ENCODE measurements at regions not wholly inside any gene's neighbourhood (a gene's known extent, or its start where the extent isn't known, plus 50 kb on each side); places are given as distances from the start of the nearest gene placed in this dataset.
"Not testable (repeated sequence)": the region's sequence is repeated elsewhere in the genome, so short reads cannot be mapped to it uniquely, and the experiment has no call there.

GRCh38 chr1:29925058-29925457 is 688.7 kb downstream of the PTPRU start:
- DNase-seq, result no peak
- Histone ChIP-seq H3K36me3 (replicated peaks) (no peaks in the 10 kb centered on the region), H3K27me3 (replicated peaks) (no peaks in the 10 kb centered on the region), H3K4me3 (ENCODE audit: low read depth, low read length) (no peak overlapping the region), H3K27ac (no peak overlapping the region)
- TF ChIP-seq CTCF (IDR thresholded peaks at IDR 0.05; ENCODE audit: low read depth, low read length, missing control alignments), result no peak
- in situ Hi-C loops (cut with HindIII; ENCODE audit: low pct_ligation_motif_present, low sequenced_read_pairs), result no loop called here

DNA sequence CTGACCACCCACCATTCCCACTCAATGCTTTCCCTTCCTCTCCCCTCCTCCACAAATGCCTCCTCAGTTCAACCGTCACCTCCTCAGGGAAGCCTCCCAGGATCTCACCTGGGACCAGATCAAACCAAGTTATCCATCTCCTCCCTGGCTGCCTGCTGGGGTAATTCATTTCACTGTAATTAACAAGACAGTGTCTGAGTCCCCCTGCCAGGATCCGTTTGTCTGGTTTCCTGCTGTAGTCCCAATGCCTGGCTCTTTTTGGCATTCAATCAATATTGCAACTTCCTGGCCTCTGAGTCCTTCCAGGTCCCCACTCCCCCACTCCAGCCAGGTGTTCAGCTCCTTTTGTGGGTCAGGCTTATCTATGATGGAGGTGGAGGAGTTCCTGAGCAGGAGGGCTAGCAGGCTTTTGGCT is 687.7 kb downstream of the PTPRU start:
- H3K27ac ChIP-seq, result no peak overlapping the region
- no peaks in the 10 kb centered on the region for H3K36me3 ChIP-seq (replicated peaks)
- no peaks in the 10 kb centered on the region for H3K27me3 ChIP-seq (replicated peaks)
- no peak for DNase-seq
- no peak for TF ChIP-seq CTCF (IDR thresholded peaks at IDR 0.05; ENCODE audit: low read depth, low read length, missing control alignments)
- in situ Hi-C loops (cut with HindIII; ENCODE audit: low pct_ligation_motif_present, low sequenced_read_pairs), result no loop called here
- H3K4me3 ChIP-seq (ENCODE audit: low read depth, low read length), result no peak overlapping the region

DNA sequence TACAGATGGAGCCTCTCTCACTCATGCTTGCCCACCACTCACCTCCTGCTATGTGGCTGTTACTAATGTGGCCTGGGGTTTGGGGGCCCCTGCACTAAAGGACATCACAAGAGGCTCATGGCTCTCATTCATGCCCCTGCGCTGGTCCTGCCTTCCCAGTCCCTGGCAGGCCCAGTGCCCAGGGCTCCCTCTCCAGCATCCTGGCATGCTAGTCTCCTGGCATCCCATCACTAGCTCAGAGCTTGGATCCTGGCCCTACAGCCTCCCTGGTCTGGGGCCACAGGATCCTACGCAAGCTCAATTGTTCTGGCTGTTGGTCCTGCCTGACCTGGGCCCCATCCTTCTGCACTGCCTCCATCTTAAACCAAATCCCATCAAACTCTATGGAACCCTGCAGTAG is 685.4 kb downstream of the PTPRU start:
- Histone ChIP-seq H3K36me3 (replicated peaks) (no peaks in the 10 kb centered on the region), H3K27ac (no peak overlapping the region), H3K27me3 (replicated peaks) (no peaks in the 10 kb centered on the region), H3K4me3 (ENCODE audit: low read depth, low read length) (no peak overlapping the region)
- in situ Hi-C loops (cut with HindIII; ENCODE audit: low pct_ligation_motif_present, low sequenced_read_pairs), result no loop called here
- no peak for TF ChIP-seq CTCF (IDR thresholded peaks at IDR 0.05; ENCODE audit: low read depth, low read length, missing control alignments)
- DNase-seq, result no peak

DNA sequence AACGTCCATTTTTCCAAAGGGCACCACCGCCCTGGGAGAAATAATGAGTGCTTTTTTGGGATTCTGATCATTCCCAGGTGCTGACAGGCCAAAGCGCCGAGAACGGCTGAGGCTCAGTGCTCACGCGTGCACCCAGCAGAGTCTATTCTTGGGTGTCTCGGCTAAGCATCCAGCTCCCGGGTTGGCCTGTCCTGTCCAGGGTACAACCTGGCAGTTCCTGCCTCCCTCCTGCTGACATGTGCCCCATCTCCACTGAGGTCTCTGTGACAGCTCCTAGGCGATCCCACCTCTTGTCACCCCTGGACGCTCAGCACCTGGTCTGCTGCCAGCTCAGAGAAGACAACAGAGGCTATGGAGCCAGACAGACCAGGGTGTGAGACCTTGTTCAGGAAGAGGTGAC is 684.5 kb downstream of the PTPRU start:
- H3K27me3 ChIP-seq (replicated peaks), result no peaks in the 10 kb centered on the region
- no peak for TF ChIP-seq CTCF (IDR thresholded peaks at IDR 0.05; ENCODE audit: low read depth, low read length, missing control alignments)
- no peak overlapping the region for H3K4me3 ChIP-seq (ENCODE audit: low read depth, low read length)
- no peak for DNase-seq
- in situ Hi-C loops (cut with HindIII; ENCODE audit: low pct_ligation_motif_present, low sequenced_read_pairs), result no loop called here
- no peak overlapping the region for H3K27ac ChIP-seq
- H3K36me3 ChIP-seq (replicated peaks), result no peaks in the 10 kb centered on the region

GRCh38 chr1:29920316-29920715 is 684.0 kb downstream of the PTPRU start:
- DNase-seq, result no peak
- Histone ChIP-seq H3K27me3 (replicated peaks) (no peaks in the 10 kb centered on the region), H3K36me3 (replicated peaks) (no peaks in the 10 kb centered on the region), H3K4me3 (ENCODE audit: low read depth, low read length) (no peak overlapping the region), H3K27ac (no peak overlapping the region)
- no peak for TF ChIP-seq CTCF (IDR thresholded peaks at IDR 0.05; ENCODE audit: low read depth, low read length, missing control alignments)
- in situ Hi-C loops (cut with HindIII; ENCODE audit: low pct_ligation_motif_present, low sequenced_read_pairs), result no loop called here

DNA sequence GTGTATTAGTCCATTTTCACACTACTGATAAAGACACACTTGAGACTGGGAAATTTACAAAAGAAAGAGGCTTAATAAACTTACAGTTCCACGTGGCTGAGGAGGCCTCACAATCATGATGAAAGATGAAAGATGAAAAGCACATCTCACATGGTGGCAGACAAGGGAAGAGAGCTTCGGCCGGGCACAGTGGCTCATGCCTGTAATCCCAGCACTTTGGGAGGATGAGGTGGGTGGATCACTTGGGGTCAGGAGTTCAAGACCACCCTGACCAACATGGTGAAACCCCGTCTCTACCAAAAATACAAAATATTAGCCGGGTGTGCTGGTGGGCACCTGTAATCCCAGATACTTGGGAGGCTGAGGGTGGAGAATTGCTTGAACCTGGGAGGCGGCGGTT is 682.7 kb downstream of the PTPRU start:
- H3K36me3 ChIP-seq (replicated peaks); H3K27me3 ChIP-seq (replicated peaks); H3K4me3 ChIP-seq (ENCODE audit: low read depth, low read length); DNase-seq; H3K27ac ChIP-seq; in situ Hi-C loops (cut with HindIII; ENCODE audit: low pct_ligation_motif_present, low sequenced_read_pairs): not testable (repeated sequence)
